HCT116 (cell line): ENCODE measurements at regions not wholly inside any gene's neighbourhood (a gene's known extent, or its start where the extent isn't known, plus 50 kb on each side); places are given as distances from the start of the nearest gene placed in this dataset.

Source experiments
- ATAC-seq: fragments of 200-7000 bp; cut with Tn5 transposase; 2 replicates; pipeline ENCODE4 v1.9.1; 2020; ENCODE audit warnings: mild to moderate bottlenecking, moderate library complexity
- BruUV-seq: library from RNA; stranded (reverse); fragments of 400-500 nt; replicated peaks from 2 replicates; lab custom pipeline; 2021; lab: Mats Ljungman, UMichigan
- CTCF ChIA-PET: fragments of 300-600 bp; sonication (Branson Sonifier 250); formaldehyde crosslinking; loops from one replicate; lab custom pipeline; 2021; ENCODE audit warnings: antibody characterized with exemption; lab: Charles Lee
- POLR2A ChIA-PET: fragments of 300-600, 350-600 bp; sonication (Branson Sonifier 250); formaldehyde crosslinking; loops from one replicate; lab custom pipeline; 2021; ENCODE audit warnings: antibody characterized with exemption; lab: Charles Lee
- RAD21 ChIA-PET, 2 experiments: fragments of 300-600 bp; sonication (Branson Sonifier 250); formaldehyde crosslinking; loops; one replicate each; lab custom pipeline; 2023; ENCODE audit warnings: low total read pairs in 2 of 2; ENCODE audit not compliant: uncharacterized antibody in 2 of 2, unreplicated experiment in 2 of 2, low non-redundant PET in 1 of 2; lab: Charles Lee
- DNase-seq: peaks from one replicate; pipeline ENCODE4 v3.0.0-alpha.2; 2010; ENCODE audit warnings: low read depth, low spot score
- H2AFZ ChIP-seq: fragments of 200-600 bp; shearing (Covaris generic), sonication (generic); 2 replicates; pipeline ENCODE4 v1.6.1; 2017; ENCODE audit warnings: low read depth, mixed run types, mixed read lengths, antibody characterized with exemption, low read length; ENCODE audit not compliant: poor library complexity, severe bottlenecking
- H3K27ac ChIP-seq: 2 replicates; pipeline ENCODE4 v1.5.1; 2012; ENCODE audit warnings: low read depth, low read length
- H3K27me3 ChIP-seq: fragments of 200-600 bp; sonication (generic); 2 replicates; pipeline ENCODE4 v1.6.1; 2016; ENCODE audit warnings: mixed run types, low read length, mixed read lengths; ENCODE audit not compliant: insufficient read depth
- H3K36me3 ChIP-seq, 2 experiments: fragments of 200-500 bp in 1 of 2; fragments of 200-600 bp in 1 of 2; sonication (Bioruptor generic) in 1 of 2; sonication (generic) in 1 of 2; 2 replicates each; pipeline versions ENCODE4 v1.5.1 to v1.6.1; 2014 to 2016; ENCODE audit warnings: low read length in 2 of 2, inconsistent platforms in 1 of 2, mixed read lengths in 1 of 2, mixed run types in 1 of 2; ENCODE audit not compliant: insufficient read depth in 2 of 2, control insufficient read depth in 1 of 2
- H3K4me1 ChIP-seq, 2 experiments: fragments of 200-600 bp in 1 of 2; sonication (generic) in 1 of 2; 2 replicates each; pipeline versions ENCODE4 v1.5.1 to v1.6.1; 2012 to 2017; ENCODE audit warnings: low read length in 2 of 2, inconsistent platforms in 1 of 2, mild to moderate bottlenecking in 1 of 2, mixed read lengths in 1 of 2, mixed run types in 1 of 2, moderate library complexity in 1 of 2; ENCODE audit not compliant: insufficient read depth in 2 of 2, control insufficient read depth in 1 of 2
- H3K4me2 ChIP-seq: fragments of 200-600 bp; sonication (generic); 2 replicates; pipeline ENCODE4 v1.6.1; 2017; ENCODE audit warnings: mixed run types, low read length, mixed read lengths
- H3K4me3 ChIP-seq, 2 experiments: fragments of 200-600 bp in 1 of 2; sonication (generic) in 1 of 2; replicated peaks in 1 of 2; 2 replicates each; pipeline ENCODE4 v1.5.1; 2011 to 2016; ENCODE audit warnings: low read length in 2 of 2, control low read depth in 1 of 2, low read depth in 1 of 2, mild to moderate bottlenecking in 1 of 2, mixed read lengths in 1 of 2, mixed run types in 1 of 2
- H3K79me2 ChIP-seq: fragments of 200-600 bp; sonication (generic); 2 replicates; pipeline ENCODE4 v1.6.1; 2017; ENCODE audit warnings: mild to moderate bottlenecking, mixed run types, low read length, moderate library complexity, mixed read lengths; ENCODE audit not compliant: insufficient read depth
- H3K9ac ChIP-seq: fragments of 200-600 bp; sonication (generic); 2 replicates; pipeline ENCODE4 v1.6.1; 2016; ENCODE audit warnings: low read length, mixed read lengths
- H3K9me2 ChIP-seq: fragments of 200-600 bp; sonication (generic), shearing (Covaris generic); 2 replicates; pipeline ENCODE4 v1.6.1; 2017; ENCODE audit warnings: mixed run types, mild to moderate bottlenecking, moderate library complexity; ENCODE audit not compliant: insufficient read depth
- H3K9me3 ChIP-seq, 2 experiments: fragments of 200-500 bp in 1 of 2; fragments of 200-600 bp in 1 of 2; sonication (Bioruptor generic) in 1 of 2; sonication (generic) in 1 of 2; 2 replicates each; pipeline ENCODE4 v1.6.1; 2014 to 2017; ENCODE audit warnings: low read length in 2 of 2, mixed read lengths in 2 of 2, inconsistent platforms in 1 of 2, low read depth in 1 of 2, mild to moderate bottlenecking in 1 of 2, mixed run types in 1 of 2, moderate library complexity in 1 of 2; ENCODE audit not compliant: control insufficient read depth in 1 of 2, insufficient read depth in 1 of 2
- H4K20me1 ChIP-seq: fragments of 200-600 bp; sonication (generic), shearing (Covaris generic); 2 replicates; pipeline ENCODE4 v1.6.1; 2017; ENCODE audit warnings: mixed run types, mild to moderate bottlenecking, moderate library complexity; ENCODE audit not compliant: insufficient read depth
- CEBPB ChIP-seq: IDR thresholded peaks from 2 replicates; pipeline ENCODE4 v1.6.1; 2012; ENCODE audit warnings: low read depth
- CTCF ChIP-seq, 3 experiments: fragments of 200-600 bp in 1 of 3; sonication (generic) in 1 of 3; IDR thresholded peaks in 2 of 3; conservative IDR thresholded peaks in 1 of 3; 2 replicates each; pipeline ENCODE4 v1.5.1; 2012 to 2017; ENCODE audit warnings: low read depth in 2 of 3, low read length in 2 of 3, antibody characterized with exemption in 1 of 3, borderline replicate concordance in 1 of 3, control low read depth in 1 of 3, mild to moderate bottlenecking in 1 of 3, mixed read lengths in 1 of 3, mixed run types in 1 of 3, moderate library complexity in 1 of 3; ENCODE audit not compliant: insufficient read depth in 1 of 3
- ELF1 ChIP-seq: IDR thresholded peaks from 2 replicates; pipeline ENCODE4 v1.6.1; 2012; ENCODE audit warnings: low read depth, borderline replicate concordance
- EZH2 ChIP-seq: fragments of 200-600 bp; sonication (generic); IDR thresholded peaks from 2 replicates; pipeline ENCODE4 v1.6.1; 2017; ENCODE audit warnings: antibody characterized with exemption, mixed run types
- FOSL1 ChIP-seq: IDR thresholded peaks from 2 replicates; pipeline ENCODE4 v1.6.1; 2012; ENCODE audit warnings: low read depth
- RAD21 ChIP-seq: IDR thresholded peaks from 2 replicates; pipeline ENCODE4 v1.6.1; 2012; ENCODE audit warnings: low read depth, mild to moderate bottlenecking
- SRF ChIP-seq: IDR thresholded peaks from 2 replicates; pipeline ENCODE4 v1.6.1; 2012; ENCODE audit warnings: low read depth
- ZBTB33 ChIP-seq: IDR thresholded peaks from 2 replicates; pipeline ENCODE4 v1.6.1; 2011; ENCODE audit warnings: mild to moderate bottlenecking, low read length, moderate library complexity; ENCODE audit not compliant: insufficient replicate concordance; ENCODE audit errors: extremely low read depth
- ZFX ChIP-seq: fragments of 450-650 bp; IDR thresholded peaks from 2 replicates; pipeline ENCODE4 v1.6.1; 2017
- intact Hi-C: fragments of 100-400 bp; cut with micrococcal nuclease; formaldehyde crosslinking; loops from 2 replicates; pipeline ENCODE4 v1.10.0; 2022

GRCh38 chr2:128428415-128428814, 109.7 kb upstream of the HS6ST1 start:
- no peaks in the 10 kb centered on the region for H3K36me3 ChIP-seq
- no peak overlapping the region for H3K4me2 ChIP-seq
- no peaks in the 10 kb centered on the region for H3K79me2 ChIP-seq
- H3K9me3 ChIP-seq: no peaks in the 10 kb centered on the region
- ChIA-PET POLR2A (no interaction called here), CTCF (no interaction called here), RAD21 (no interaction called here)
- ATAC-seq (no peak), DNase-seq (no peak)
- no TSS peak for BruUV-seq
- intact Hi-C loops: no loop called here
- no peak for TF ChIP-seq RAD21
- TF ChIP-seq EZH2: no peak
- no peak for TF ChIP-seq SRF
- no peak for TF ChIP-seq ZBTB33
- TF ChIP-seq CTCF (IDR thresholded peaks at IDR 0.05 in 2 of 3, conservative IDR thresholded peaks at IDR 0.05 in 1 of 3; ENCODE audit: borderline replicate concordance in 1 of 3, insufficient read depth in 1 of 3, low read depth in 2 of 3, low read length in 2 of 3): no peak
- TF ChIP-seq ZFX: no peak
- no peak for TF ChIP-seq ELF1
- TF ChIP-seq FOSL1: no peak
- no peak for TF ChIP-seq CEBPB
- no peak overlapping the region for H3K4me3 ChIP-seq
- no peaks in the 10 kb centered on the region for H3K9me2 ChIP-seq
- no peak overlapping the region for H3K9ac ChIP-seq
- H3K27ac ChIP-seq: no peak overlapping the region
- no peak overlapping the region for H2AFZ ChIP-seq
- no peaks in the 10 kb centered on the region for H4K20me1 ChIP-seq
- no peaks in the 10 kb centered on the region for H3K4me1 ChIP-seq
- H3K27me3 ChIP-seq: peaks cover 33% of the 10 kb centered on the region
